Stimulated activated naive CD4-positive, alpha-beta T cell treated with Interleukin-2 at 50 U/mL for 16 hours (primary cell): ENCODE measurements at regions not wholly inside any gene's neighbourhood (a gene's known extent, or its start where the extent isn't known, plus 50 kb on each side); places are given as distances from the start of the nearest gene placed in this dataset.

Experiments used
- DNase-seq: peaks from one replicate; lab custom pipeline; 2025; lab: John Stamatoyannopoulos, UW

- no peak for DNase-seq
These were observed 194.7 kb downstream of the GALR1 start for GRCh38 chr18:77444385-77444784.

GRCh38 chr18:77448046-77448445 is 198.4 kb downstream of the GALR1 start:
- DNase-seq: no peak

DNA sequence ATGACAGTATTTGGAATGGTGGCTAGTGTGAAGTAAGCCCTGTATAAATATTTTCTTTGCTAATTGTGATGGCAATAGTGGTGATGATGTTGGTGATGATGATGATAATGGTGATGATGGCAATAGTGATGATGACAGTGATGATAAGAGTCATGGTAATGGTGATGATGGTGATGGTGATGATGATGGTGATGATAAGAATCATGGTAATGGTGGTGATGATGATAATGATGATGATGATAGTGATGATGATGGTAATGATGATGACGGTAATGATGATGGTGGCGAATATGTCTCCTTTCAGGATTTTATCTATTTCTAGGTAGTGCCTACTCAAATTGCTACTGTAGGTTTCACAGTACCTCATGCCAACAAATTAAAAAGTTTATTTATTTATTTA is 205.4 kb downstream of the GALR1 start:
- DNase-seq: no peak

GRCh38 chr18:77457681-77458080 is 208.0 kb downstream of the GALR1 start:
- DNase-seq: no peak

GRCh38 chr18:77461062-77461688 is 211.5 kb downstream of the GALR1 start:
- no peak for DNase-seq

GRCh38 chr18:77464917-77465316 is 215.3 kb downstream of the GALR1 start:
- DNase-seq: no peak

- no peak for DNase-seq
These were observed 217.2 kb downstream of the GALR1 start for GRCh38 chr18:77466890-77467289.

DNA sequence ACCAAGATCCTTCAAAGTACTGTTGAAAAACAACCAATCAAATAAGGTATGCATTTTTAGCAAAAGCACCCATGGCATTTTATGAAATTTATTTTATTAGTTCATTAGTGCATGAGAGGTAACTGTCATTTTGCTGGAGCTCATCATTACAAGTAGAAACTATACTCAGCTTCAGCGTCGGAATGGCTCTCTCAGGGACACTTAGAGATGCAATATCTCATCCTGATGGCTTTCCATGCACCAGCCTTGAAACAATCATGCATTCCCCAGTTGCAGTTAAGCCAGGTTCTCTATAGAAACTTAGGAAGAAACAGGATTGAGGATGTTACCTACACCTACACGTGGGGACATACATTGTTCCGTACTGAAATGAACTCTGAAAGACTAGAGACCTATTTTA is 219.5 kb downstream of the GALR1 start:
- no peak for DNase-seq

GRCh38 chr18:77470569-77471413 is 221.1 kb downstream of the GALR1 start:
- DNase-seq: no peak

GRCh38 chr18:77472509-77472908 is 222.9 kb downstream of the GALR1 start:
- DNase-seq: no peak

DNA sequence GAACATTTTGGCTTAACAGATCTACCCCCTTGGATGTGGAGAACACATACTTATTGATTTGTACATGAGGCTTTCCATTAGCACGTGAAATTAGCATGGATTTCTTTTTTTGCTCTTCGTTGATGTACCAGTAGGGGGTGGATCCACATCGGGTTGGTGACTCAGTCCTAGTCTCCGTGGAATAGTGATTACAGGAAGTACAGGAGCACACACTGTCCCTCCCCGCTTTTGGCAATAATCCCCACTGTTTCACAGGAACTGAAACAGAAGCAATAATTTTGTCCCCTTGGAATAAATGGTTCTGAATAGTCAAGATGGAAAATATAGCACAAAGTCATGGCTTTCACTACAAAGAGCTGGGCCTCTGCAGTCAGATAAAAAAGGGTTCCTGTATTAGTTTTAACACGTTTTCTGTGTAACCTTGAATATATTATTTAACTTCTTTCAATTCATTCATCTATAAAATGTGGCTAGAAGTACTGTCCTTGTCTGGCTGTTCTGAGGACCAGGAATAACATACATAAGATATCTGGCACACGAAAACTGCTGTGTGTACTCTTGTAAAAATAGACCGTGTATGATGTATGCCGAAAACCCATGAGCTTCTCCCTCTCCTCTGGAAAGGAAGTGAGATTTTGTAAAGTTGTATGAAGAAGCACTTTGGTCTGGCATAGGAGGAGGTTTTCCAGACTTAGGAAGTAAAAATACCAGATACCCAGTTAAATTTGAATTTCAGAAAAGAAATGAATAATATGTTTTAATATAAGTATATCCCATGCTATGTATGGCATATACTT is 229.2 kb downstream of the GALR1 start:
- DNase-seq: no peak

DNA sequence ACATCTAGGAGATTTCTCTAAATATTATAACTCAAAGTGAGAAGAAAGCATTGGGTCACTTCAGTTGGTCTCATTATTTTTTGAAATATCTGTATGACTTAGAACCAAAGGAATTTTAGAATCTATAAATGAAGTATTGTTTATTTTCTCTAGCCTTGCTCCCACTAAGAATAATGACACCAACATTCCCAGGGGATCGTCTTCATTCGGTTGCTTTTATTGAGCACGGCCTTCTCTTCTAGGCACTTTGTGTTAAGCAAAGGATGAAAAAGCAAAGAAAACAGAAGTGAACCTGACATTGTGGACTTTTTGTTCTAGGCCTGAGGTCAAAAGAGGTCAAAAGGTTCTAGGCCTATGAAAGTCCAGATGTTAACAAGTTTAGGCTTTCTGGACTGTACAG is 231.9 kb downstream of the GALR1 start:
- no peak for DNase-seq

DNA sequence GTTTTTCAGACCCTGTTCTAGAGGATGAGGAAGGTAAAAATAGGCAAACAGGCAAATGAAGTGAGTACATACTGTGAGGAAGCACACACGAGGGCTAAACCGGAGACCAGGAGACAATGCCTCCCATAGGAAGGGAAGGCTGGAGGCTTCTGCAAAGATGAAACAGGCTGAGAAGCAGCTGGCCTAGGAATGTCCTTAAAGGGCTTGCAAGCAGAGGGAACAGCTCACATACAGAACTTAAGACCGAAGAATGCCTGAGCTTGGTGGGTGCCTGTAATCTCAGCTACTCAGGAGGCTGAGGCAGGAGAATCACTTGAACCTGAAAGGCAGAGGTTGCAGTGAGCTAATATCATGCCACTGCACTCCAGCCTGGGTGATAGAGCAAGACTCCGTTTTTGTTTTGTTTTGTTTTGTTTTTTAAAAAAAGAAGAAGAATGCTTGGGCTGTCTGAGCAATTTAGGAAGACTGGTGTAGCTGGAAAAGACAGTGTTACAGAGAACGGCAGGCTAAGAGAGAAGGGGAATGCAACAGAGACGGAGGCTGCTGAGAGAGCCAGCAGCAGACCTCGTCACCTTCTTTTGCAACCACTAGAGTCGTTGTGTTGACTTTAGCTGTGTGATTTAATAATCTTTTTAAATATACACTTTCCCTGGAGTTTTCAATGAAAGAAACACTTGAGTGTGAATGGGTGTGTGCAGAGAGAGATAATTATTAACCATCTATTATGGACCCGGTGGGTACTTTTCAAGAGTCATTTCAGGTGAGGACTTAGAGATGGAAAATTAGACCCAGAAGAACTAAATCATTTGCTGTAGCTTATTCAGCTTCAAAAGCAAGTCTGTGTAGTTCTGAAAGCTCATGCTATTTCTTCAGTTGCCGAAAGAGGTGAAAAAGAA is 232.8 kb downstream of the GALR1 start:
- no peak for DNase-seq

- no peak for DNase-seq
These were observed 237.3 kb downstream of the GALR1 start for GRCh38 chr18:77486985-77487384.

- DNase-seq: no peak
These were observed 238.5 kb downstream of the GALR1 start for GRCh38 chr18:77487951-77488740.

DNA sequence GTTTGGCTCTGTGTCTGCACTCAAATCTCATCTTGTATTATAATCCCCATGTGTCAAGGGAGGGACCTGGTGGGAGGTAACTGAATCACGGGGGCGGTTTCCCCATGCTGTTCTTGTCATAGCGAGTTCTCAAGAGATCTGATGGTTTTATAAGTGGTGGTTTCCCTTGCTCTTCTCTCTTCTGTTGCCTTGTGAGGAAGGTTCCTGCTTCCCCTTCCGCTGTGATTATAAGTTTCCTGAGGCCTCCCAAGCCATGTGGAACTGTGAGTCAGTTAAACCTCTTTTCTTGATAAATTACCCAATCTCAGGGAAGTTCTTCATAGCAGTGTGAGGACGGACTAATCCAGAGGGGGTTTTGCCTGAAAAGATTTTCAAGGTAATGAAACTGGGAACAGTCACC is 245.4 kb downstream of the GALR1 start:
- DNase-seq: no peak

GRCh38 chr18:77495982-77496690 is 246.5 kb downstream of the GALR1 start:
- DNase-seq: no peak

DNA sequence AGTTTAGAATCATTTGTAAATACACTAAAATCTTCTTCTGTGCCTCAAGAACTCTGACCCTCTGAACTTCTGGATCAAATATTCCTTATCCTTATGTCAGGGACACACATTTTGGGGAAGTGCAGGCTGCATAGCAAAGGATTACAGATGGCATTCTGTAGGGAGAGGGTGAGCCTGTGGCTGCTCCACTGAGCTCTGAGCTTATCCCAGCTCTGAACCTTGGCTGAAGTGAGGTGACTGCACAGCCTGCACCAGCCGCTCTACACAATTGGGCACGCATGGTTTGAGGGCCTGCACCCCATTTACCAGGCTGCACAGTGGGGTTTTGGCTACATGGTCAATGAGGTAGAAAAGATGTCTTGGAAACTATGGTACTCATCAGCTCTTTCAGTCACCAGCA is 251.6 kb downstream of the GALR1 start:
- DNase-seq: no peak

GRCh38 chr18:77505499-77505898 is 255.9 kb downstream of the GALR1 start:
- no peak for DNase-seq

DNA sequence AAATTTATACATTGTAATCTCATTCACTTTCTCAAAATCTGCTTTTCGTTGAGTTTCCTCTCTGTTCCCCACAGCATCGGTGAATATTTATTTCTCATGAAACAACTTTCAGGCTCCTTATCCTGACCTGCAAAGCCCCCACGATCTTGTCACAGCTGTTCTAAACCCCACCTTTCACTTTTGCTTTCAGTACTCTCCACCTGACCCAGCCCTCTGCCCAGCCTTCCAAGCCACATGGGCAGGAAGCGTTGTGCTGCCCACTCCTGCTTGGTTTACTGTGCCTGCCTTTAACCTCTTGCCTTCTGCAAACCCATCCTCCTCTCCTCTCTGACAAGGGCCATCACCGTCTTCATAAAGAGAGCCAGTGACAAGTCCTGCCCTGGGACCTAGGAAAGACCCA is 262.5 kb downstream of the GALR1 start:
- DNase-seq: no peak
